ENCODE measurements at regions not wholly inside any gene's neighbourhood (a gene's known extent, or its start where the extent isn't known, plus 50 kb on each side); places are given as distances from the start of the nearest gene placed in this dataset.

- DNase-seq (no peak), ATAC-seq (no peak)
- Histone ChIP-seq H3K9me3 (no peaks in the 10 kb centered on the region), H3K36me3 (no peaks in the 10 kb centered on the region), H3K4me1 (peaks cover 0 to 4% of the 10 kb centered on the region in 2 donors), H3K27me3 (no peaks in the 10 kb centered on the region), H3K4me3 (no peak overlapping the region), H3K27ac (no peak overlapping the region)
- intact Hi-C loops (cut with DNase I), result no loop called here
- TF ChIP-seq, protein P1, sequence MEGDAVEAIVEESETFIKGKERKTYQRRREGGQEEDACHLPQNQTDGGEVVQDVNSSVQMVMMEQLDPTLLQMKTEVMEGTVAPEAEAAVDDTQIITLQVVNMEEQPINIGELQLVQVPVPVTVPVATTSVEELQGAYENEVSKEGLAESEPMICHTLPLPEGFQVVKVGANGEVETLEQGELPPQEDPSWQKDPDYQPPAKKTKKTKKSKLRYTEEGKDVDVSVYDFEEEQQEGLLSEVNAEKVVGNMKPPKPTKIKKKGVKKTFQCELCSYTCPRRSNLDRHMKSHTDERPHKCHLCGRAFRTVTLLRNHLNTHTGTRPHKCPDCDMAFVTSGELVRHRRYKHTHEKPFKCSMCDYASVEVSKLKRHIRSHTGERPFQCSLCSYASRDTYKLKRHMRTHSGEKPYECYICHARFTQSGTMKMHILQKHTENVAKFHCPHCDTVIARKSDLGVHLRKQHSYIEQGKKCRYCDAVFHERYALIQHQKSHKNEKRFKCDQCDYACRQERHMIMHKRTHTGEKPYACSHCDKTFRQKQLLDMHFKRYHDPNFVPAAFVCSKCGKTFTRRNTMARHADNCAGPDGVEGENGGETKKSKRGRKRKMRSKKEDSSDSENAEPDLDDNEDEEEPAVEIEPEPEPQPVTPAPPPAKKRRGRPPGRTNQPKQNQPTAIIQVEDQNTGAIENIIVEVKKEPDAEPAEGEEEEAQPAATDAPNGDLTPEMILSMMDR (IDR thresholded peaks at IDR 0.05), result no peak
Observed at GRCh38 chr7:116390363-116390762, 109.2 kb upstream of the CAV2 start.

GRCh38 chr7:116392806-116393205 is 106.7 kb upstream of the CAV2 start:
- Histone ChIP-seq H3K36me3 (no peaks in the 10 kb centered on the region), H3K9me3 (no peaks in the 10 kb centered on the region), H3K4me1 (peaks cover 0 to 5% of the 10 kb centered on the region in 2 donors), H3K27me3 (no peaks in the 10 kb centered on the region), H3K27ac (peak overlapping the region in 1 of 2 donors; percentile 48), H3K4me3 (no peak overlapping the region)
- TF ChIP-seq, protein P1 (IDR thresholded peaks at IDR 0.05), result no peak
- ATAC-seq, result no peak
- intact Hi-C loops (cut with DNase I), result no loop called here
- DNase-seq, result no peak

DNA sequence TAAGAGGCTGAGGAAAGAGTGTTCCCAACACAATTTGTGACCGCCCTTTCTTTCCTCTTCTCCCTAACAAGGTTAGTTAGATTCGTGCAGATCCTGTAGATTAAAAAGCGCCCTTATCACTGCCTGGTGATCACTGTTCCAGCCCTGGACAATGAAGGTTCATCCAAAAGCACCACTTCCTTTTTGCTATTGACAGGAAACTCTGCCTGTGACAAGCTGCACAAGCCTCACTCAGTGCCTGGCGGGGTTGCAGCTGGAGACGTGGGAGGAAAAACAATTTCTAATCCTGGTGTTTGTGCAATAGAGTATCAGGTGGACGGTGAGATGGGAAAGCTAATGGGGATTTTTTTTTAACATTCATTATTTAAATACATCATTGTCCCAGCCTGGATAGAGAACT is 105.9 kb upstream of the CAV2 start:
- intact Hi-C loops (cut with DNase I), result no loop called here
- ATAC-seq (peak; percentile 36), DNase-seq (peak in 1 of 4 donors; percentile 39)
- Histone ChIP-seq H3K4me1 (peaks cover 0 to 5% of the 10 kb centered on the region in 2 donors), H3K9me3 (no peaks in the 10 kb centered on the region), H3K27me3 (no peaks in the 10 kb centered on the region), H3K27ac (peak overlapping the region in 1 of 2 donors; percentile 48), H3K36me3 (no peaks in the 10 kb centered on the region), H3K4me3 (no peak overlapping the region)
- TF ChIP-seq, protein P1 (IDR thresholded peaks at IDR 0.05), result no peak

GRCh38 chr7:116394106-116394505 is 105.4 kb upstream of the CAV2 start:
- H3K36me3 ChIP-seq, result no peaks in the 10 kb centered on the region
- intact Hi-C loops (cut with DNase I), result no loop called here
- no peak overlapping the region for H3K4me3 ChIP-seq
- no peak overlapping the region for H3K27ac ChIP-seq
- TF ChIP-seq, protein P1 (IDR thresholded peaks at IDR 0.05), result no peak
- H3K27me3 ChIP-seq, result no peaks in the 10 kb centered on the region
- ATAC-seq, result no peak
- H3K4me1 ChIP-seq, result peaks cover 0 to 5% of the 10 kb centered on the region in 2 donors
- no peaks in the 10 kb centered on the region for H3K9me3 ChIP-seq
- DNase-seq, result peak in 1 of 4 donors; percentile 39

GRCh38 chr7:116395141-116395791 is 104.3 kb upstream of the CAV2 start:
- Histone ChIP-seq H3K9me3 (no peaks in the 10 kb centered on the region), H3K27ac (peak overlapping the region; percentile 37 to 55), H3K4me1 (peaks cover 0 to 5% of the 10 kb centered on the region in 2 donors), H3K27me3 (no peaks in the 10 kb centered on the region), H3K36me3 (no peaks in the 10 kb centered on the region), H3K4me3 (no peak overlapping the region)
- no peak for DNase-seq
- TF ChIP-seq, protein P1 (IDR thresholded peaks at IDR 0.05), result no peak
- ATAC-seq, result peak; percentile 82
- intact Hi-C loops (cut with DNase I), result no loop called here
